ENCODE measurements at regions not wholly inside any gene's neighbourhood (a gene's known extent, or its start where the extent isn't known, plus 50 kb on each side); places are given as distances from the start of the nearest gene placed in this dataset.

DNA sequence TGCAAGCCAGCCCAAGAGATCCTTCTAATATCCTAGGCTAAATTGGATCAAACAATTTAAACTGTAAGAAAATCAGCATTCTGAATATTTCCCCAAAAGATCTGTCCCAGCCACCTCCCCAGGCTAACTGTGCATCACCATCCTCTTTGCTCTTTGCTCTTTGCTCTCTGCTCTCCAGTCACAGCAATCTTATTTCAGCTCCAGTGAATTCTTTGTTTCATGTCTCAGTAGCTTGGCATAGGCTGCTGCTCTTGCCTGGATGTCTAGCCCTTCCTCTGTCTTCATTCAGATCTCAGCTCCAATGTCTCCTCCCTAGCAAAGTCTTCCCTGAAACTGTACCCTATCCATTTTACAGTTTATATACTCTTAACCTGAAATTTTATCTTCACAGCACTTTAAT lies 399.8 kb upstream of the USP15 start:
- Histone ChIP-seq H3K9ac (ENCODE audit: low read length) (no peak overlapping the region), H3K9me2 (replicated peaks; ENCODE audit: insufficient read depth, low read length) (no peaks in the 10 kb centered on the region), H3K27ac (ENCODE audit: low read depth, low read length) (no peak overlapping the region), H2AFZ (ENCODE audit: low read depth, low read length, severe bottlenecking) (no peak overlapping the region), H3K4me2 (ENCODE audit: low read depth, low read length, poor library complexity, severe bottlenecking) (no peak overlapping the region), H3K4me3 (ENCODE audit: insufficient read depth, low read length, poor library complexity, severe bottlenecking) (no peak overlapping the region), H3K36me3 (ENCODE audit: low read length) (no peaks in the 10 kb centered on the region), H4K20me1 (ENCODE audit: low read depth, low read length) (no peaks in the 10 kb centered on the region), H3K9me3 (ENCODE audit: insufficient read depth, low read length) (no peaks in the 10 kb centered on the region), H3K27me3 (ENCODE audit: low read length) (no peaks in the 10 kb centered on the region), H3K79me2 (ENCODE audit: insufficient read depth, low read length) (no peaks in the 10 kb centered on the region), H3F3A (ENCODE audit: insufficient read depth) (no peaks in the 10 kb centered on the region)
- no peak for TF ChIP-seq EZH2phosphoT487 (conservative IDR thresholded peaks at IDR 0.05; ENCODE audit: low read length)
- TF ChIP-seq, protein P1, sequence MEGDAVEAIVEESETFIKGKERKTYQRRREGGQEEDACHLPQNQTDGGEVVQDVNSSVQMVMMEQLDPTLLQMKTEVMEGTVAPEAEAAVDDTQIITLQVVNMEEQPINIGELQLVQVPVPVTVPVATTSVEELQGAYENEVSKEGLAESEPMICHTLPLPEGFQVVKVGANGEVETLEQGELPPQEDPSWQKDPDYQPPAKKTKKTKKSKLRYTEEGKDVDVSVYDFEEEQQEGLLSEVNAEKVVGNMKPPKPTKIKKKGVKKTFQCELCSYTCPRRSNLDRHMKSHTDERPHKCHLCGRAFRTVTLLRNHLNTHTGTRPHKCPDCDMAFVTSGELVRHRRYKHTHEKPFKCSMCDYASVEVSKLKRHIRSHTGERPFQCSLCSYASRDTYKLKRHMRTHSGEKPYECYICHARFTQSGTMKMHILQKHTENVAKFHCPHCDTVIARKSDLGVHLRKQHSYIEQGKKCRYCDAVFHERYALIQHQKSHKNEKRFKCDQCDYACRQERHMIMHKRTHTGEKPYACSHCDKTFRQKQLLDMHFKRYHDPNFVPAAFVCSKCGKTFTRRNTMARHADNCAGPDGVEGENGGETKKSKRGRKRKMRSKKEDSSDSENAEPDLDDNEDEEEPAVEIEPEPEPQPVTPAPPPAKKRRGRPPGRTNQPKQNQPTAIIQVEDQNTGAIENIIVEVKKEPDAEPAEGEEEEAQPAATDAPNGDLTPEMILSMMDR (IDR thresholded peaks at IDR 0.05; ENCODE audit: insufficient read depth, low read length, poor library complexity, severe bottlenecking): no peak

DNA sequence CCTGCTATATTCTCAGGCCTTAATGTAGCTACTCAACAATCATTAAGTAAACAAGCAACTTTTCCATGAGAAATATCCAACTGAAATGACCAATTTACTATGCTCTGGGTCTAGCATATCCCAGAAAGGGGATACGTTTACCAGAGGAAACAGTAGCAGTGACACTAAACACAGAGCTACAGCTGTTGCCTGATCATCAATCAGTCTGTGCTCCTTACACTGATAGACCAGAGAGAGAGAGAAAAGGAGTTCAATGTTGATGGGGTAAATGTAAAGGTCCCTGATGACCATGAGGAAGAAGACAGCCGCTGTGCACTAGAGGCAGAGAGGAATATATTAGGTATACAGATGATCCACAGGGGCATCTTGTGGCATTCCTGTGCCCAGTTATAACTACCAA lies 397.2 kb upstream of the USP15 start:
- Histone ChIP-seq H3K36me3 (ENCODE audit: low read length) (no peaks in the 10 kb centered on the region), H4K20me1 (ENCODE audit: low read depth, low read length) (no peaks in the 10 kb centered on the region), H3K9me2 (replicated peaks; ENCODE audit: insufficient read depth, low read length) (no peaks in the 10 kb centered on the region), H3K9me3 (ENCODE audit: insufficient read depth, low read length) (no peaks in the 10 kb centered on the region), H3K4me2 (ENCODE audit: low read depth, low read length, poor library complexity, severe bottlenecking) (no peak overlapping the region), H3K4me3 (ENCODE audit: insufficient read depth, low read length, poor library complexity, severe bottlenecking) (no peak overlapping the region), H3K9ac (ENCODE audit: low read length) (no peak overlapping the region), H3K27ac (ENCODE audit: low read depth, low read length) (no peak overlapping the region), H2AFZ (ENCODE audit: low read depth, low read length, severe bottlenecking) (no peak overlapping the region), H3F3A (ENCODE audit: insufficient read depth) (no peaks in the 10 kb centered on the region), H3K79me2 (ENCODE audit: insufficient read depth, low read length) (no peaks in the 10 kb centered on the region), H3K27me3 (ENCODE audit: low read length) (no peaks in the 10 kb centered on the region)
- TF ChIP-seq EZH2phosphoT487 (conservative IDR thresholded peaks at IDR 0.05; ENCODE audit: low read length): no peak
- TF ChIP-seq, protein P1 (IDR thresholded peaks at IDR 0.05; ENCODE audit: insufficient read depth, low read length, poor library complexity, severe bottlenecking): no peak

- no peaks in the 10 kb centered on the region for H3F3A ChIP-seq (ENCODE audit: insufficient read depth)
- H3K79me2 ChIP-seq (ENCODE audit: insufficient read depth, low read length): no peaks in the 10 kb centered on the region
- no peak overlapping the region for H3K4me2 ChIP-seq (ENCODE audit: low read depth, low read length, poor library complexity, severe bottlenecking)
- no peak overlapping the region for H3K27ac ChIP-seq (ENCODE audit: low read depth, low read length)
- H2AFZ ChIP-seq (ENCODE audit: low read depth, low read length, severe bottlenecking): no peak overlapping the region
- H3K4me3 ChIP-seq (ENCODE audit: insufficient read depth, low read length, poor library complexity, severe bottlenecking): no peak overlapping the region
- no peaks in the 10 kb centered on the region for H3K9me2 ChIP-seq (replicated peaks; ENCODE audit: insufficient read depth, low read length)
- no peaks in the 10 kb centered on the region for H4K20me1 ChIP-seq (ENCODE audit: low read depth, low read length)
- no peaks in the 10 kb centered on the region for H3K9me3 ChIP-seq (ENCODE audit: insufficient read depth, low read length)
- H3K9ac ChIP-seq (ENCODE audit: low read length): no peak overlapping the region
- TF ChIP-seq, protein P1 (IDR thresholded peaks at IDR 0.05; ENCODE audit: insufficient read depth, low read length, poor library complexity, severe bottlenecking): no peak
- no peak for TF ChIP-seq EZH2phosphoT487 (conservative IDR thresholded peaks at IDR 0.05; ENCODE audit: low read length)
- H3K36me3 ChIP-seq (ENCODE audit: low read length): no peaks in the 10 kb centered on the region
- no peaks in the 10 kb centered on the region for H3K27me3 ChIP-seq (ENCODE audit: low read length)
Measured at GRCh38 chr12:61863811-61864210, 396.4 kb upstream of the USP15 start.
